ENCODE measurements at regions not wholly inside any gene's neighbourhood (a gene's known extent, or its start where the extent isn't known, plus 50 kb on each side); places are given as distances from the start of the nearest gene placed in this dataset.

DNA sequence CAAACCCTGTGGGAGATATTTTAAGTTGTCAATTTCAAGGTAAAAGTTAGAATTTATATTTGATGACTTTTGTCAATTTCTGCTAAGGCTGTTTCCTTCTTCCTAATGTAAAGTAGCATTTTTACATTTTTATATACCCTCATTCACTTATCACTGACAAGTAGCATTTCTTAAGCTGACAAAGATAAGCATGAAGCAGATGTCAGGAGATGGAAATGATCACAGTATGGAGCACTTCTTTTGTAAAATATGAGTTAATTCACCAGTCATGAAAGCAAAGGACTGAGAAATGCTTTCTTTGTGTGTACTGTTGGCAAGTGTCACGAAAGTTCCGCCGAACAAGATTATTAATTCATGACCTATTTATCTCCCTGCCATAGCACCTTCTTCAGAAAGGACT, 503.9 kb downstream of the DNAJB9 start:
- ATAC-seq (no peak), DNase-seq (no peak)
- no peaks in the 10 kb centered on the region for H3K9me2 ChIP-seq (replicated peaks; ENCODE audit: low read length)
- ChIA-PET POLR2A (ENCODE audit: unreplicated experiment) (no interaction called here), CTCF (no interaction called here)
- H3K4me3 ChIP-seq (ENCODE audit: low read length) = no peak overlapping the region
- H2AFZ ChIP-seq (ENCODE audit: low read length) = no peak overlapping the region
- H3K27ac ChIP-seq (ENCODE audit: low read length) = no peak overlapping the region
- H3K4me2 ChIP-seq (ENCODE audit: low read length) = no peak overlapping the region
- H3K4me1 ChIP-seq (ENCODE audit: insufficient read depth, low read length) = no peaks in the 10 kb centered on the region
- H3K36me3 ChIP-seq (ENCODE audit: low read depth, low read length) = no peaks in the 10 kb centered on the region
- no peaks in the 10 kb centered on the region for H4K20me1 ChIP-seq (ENCODE audit: low read length)
- H3F3A ChIP-seq (ENCODE audit: low read length, unreplicated experiment) = no peaks in the 10 kb centered on the region
- intact Hi-C loops (cut with micrococcal nuclease) = no loop called here
- H3K9me3 ChIP-seq (ENCODE audit: low read length) = no peaks in the 10 kb centered on the region
- no peaks in the 10 kb centered on the region for H3K27me3 ChIP-seq (ENCODE audit: low read length)
- no peak overlapping the region for H3K9ac ChIP-seq (ENCODE audit: low read length)
- TF ChIP-seq EZH2 (IDR thresholded peaks at IDR 0.05; ENCODE audit: low read length, unreplicated experiment) = no peak
- no peak for TF ChIP-seq EZH2phosphoT487 (IDR thresholded peaks at IDR 0.05; ENCODE audit: borderline replicate concordance, low read length)
- TF ChIP-seq, protein P1, sequence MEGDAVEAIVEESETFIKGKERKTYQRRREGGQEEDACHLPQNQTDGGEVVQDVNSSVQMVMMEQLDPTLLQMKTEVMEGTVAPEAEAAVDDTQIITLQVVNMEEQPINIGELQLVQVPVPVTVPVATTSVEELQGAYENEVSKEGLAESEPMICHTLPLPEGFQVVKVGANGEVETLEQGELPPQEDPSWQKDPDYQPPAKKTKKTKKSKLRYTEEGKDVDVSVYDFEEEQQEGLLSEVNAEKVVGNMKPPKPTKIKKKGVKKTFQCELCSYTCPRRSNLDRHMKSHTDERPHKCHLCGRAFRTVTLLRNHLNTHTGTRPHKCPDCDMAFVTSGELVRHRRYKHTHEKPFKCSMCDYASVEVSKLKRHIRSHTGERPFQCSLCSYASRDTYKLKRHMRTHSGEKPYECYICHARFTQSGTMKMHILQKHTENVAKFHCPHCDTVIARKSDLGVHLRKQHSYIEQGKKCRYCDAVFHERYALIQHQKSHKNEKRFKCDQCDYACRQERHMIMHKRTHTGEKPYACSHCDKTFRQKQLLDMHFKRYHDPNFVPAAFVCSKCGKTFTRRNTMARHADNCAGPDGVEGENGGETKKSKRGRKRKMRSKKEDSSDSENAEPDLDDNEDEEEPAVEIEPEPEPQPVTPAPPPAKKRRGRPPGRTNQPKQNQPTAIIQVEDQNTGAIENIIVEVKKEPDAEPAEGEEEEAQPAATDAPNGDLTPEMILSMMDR (conservative IDR thresholded peaks at IDR 0.05; ENCODE audit: low read depth, low read length) = no peak
- BruUV-seq (replicated peaks) = no TSS peak
- H3K79me2 ChIP-seq (ENCODE audit: low read length) = no peaks in the 10 kb centered on the region

DNA sequence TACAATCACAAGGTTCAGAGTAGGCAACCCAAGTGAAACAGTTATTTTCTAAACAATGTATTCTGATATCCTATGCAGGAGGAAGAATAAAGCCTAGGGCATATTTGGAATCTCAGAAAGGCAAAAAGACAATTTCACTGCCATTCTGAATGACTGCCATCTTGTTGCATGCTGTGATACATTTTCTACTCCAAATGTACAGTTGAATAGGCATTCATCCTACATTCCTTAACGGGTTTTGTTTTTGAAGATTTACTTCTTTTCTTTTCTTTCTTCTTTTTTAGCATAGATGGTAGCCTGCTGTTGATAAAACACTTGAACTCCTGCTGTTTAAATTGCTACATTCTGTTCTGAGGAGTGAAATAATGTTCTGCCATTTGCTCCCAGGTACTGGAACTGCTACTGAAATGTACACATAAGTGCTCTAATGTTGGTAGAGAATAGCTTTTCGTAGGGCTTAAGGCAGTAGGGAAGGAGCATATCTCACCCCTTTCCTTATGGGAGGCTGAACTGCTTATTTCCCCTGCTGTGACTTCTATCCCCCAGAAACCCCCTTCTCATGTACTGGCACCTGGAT, 506.8 kb downstream of the DNAJB9 start:
- H3K36me3 ChIP-seq (ENCODE audit: low read depth, low read length) = no peaks in the 10 kb centered on the region
- no TSS peak for BruUV-seq (replicated peaks)
- ChIA-PET CTCF (no interaction called here), POLR2A (ENCODE audit: unreplicated experiment) (no interaction called here)
- ATAC-seq (no peak), DNase-seq (no peak)
- no peak overlapping the region for H3K27ac ChIP-seq (ENCODE audit: low read length)
- H3K9me2 ChIP-seq (replicated peaks; ENCODE audit: low read length) = no peaks in the 10 kb centered on the region
- no peak overlapping the region for H2AFZ ChIP-seq (ENCODE audit: low read length)
- H3K4me1 ChIP-seq (ENCODE audit: insufficient read depth, low read length) = no peaks in the 10 kb centered on the region
- H4K20me1 ChIP-seq (ENCODE audit: low read length) = no peaks in the 10 kb centered on the region
- no peaks in the 10 kb centered on the region for H3K9me3 ChIP-seq (ENCODE audit: low read length)
- no peaks in the 10 kb centered on the region for H3F3A ChIP-seq (ENCODE audit: low read length, unreplicated experiment)
- TF ChIP-seq EZH2 (IDR thresholded peaks at IDR 0.05; ENCODE audit: low read length, unreplicated experiment) (no peak), EZH2phosphoT487 (IDR thresholded peaks at IDR 0.05; ENCODE audit: borderline replicate concordance, low read length) (no peak)
- TF ChIP-seq, protein P1 (conservative IDR thresholded peaks at IDR 0.05; ENCODE audit: low read depth, low read length) = no peak
- H3K4me2 ChIP-seq (ENCODE audit: low read length) = no peak overlapping the region
- H3K79me2 ChIP-seq (ENCODE audit: low read length) = no peaks in the 10 kb centered on the region
- intact Hi-C loops (cut with micrococcal nuclease) = no loop called here
- no peak overlapping the region for H3K4me3 ChIP-seq (ENCODE audit: low read length)
- no peak overlapping the region for H3K9ac ChIP-seq (ENCODE audit: low read length)
- no peaks in the 10 kb centered on the region for H3K27me3 ChIP-seq (ENCODE audit: low read length)

DNA sequence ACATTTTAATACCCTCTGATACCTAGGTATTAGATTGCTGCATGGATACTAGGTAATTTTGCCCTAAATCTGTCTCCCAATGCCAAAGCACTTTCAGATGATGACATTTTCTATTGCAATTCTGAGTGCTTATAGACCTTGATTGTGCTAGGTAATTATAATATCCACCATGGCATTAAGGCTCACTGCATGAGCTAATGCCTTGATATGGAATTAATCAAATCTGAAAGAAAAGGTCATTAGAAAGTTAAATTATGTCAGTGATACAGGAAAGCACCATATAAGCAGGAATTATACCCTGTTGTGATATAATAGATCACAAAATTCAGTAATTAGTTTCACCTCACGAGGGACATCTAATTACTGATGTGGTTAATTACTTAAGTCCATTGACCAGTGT, 521.4 kb downstream of the DNAJB9 start:
- H3K27ac ChIP-seq (ENCODE audit: low read length) = no peak overlapping the region
- BruUV-seq (replicated peaks) = no TSS peak
- no peak overlapping the region for H3K4me3 ChIP-seq (ENCODE audit: low read length)
- H3K9me3 ChIP-seq (ENCODE audit: low read length) = no peaks in the 10 kb centered on the region
- H3K4me1 ChIP-seq (ENCODE audit: insufficient read depth, low read length) = no peaks in the 10 kb centered on the region
- no peaks in the 10 kb centered on the region for H4K20me1 ChIP-seq (ENCODE audit: low read length)
- H3K79me2 ChIP-seq (ENCODE audit: low read length) = no peaks in the 10 kb centered on the region
- ATAC-seq = no peak
- no peaks in the 10 kb centered on the region for H3K36me3 ChIP-seq (ENCODE audit: low read depth, low read length)
- H3K9me2 ChIP-seq (replicated peaks; ENCODE audit: low read length) = no peaks in the 10 kb centered on the region
- no peak overlapping the region for H3K4me2 ChIP-seq (ENCODE audit: low read length)
- H2AFZ ChIP-seq (ENCODE audit: low read length) = no peak overlapping the region
- no peaks in the 10 kb centered on the region for H3F3A ChIP-seq (ENCODE audit: low read length, unreplicated experiment)
- ChIA-PET POLR2A (ENCODE audit: unreplicated experiment) (no interaction called here), CTCF (no interaction called here)
- H3K9ac ChIP-seq (ENCODE audit: low read length) = no peak overlapping the region
- TF ChIP-seq EZH2phosphoT487 (IDR thresholded peaks at IDR 0.05; ENCODE audit: borderline replicate concordance, low read length) (no peak), EZH2 (IDR thresholded peaks at IDR 0.05; ENCODE audit: low read length, unreplicated experiment) (no peak)
- TF ChIP-seq, protein P1 (conservative IDR thresholded peaks at IDR 0.05; ENCODE audit: low read depth, low read length) = no peak
- DNase-seq = no peak
- no peaks in the 10 kb centered on the region for H3K27me3 ChIP-seq (ENCODE audit: low read length)
- intact Hi-C loops (cut with micrococcal nuclease) = no loop called here

Data from PC-3 (cell line).